ENCODE measurements at regions not wholly inside any gene's neighbourhood (a gene's known extent, or its start where the extent isn't known, plus 50 kb on each side); places are given as distances from the start of the nearest gene placed in this dataset.

- DNase-seq (ENCODE audit: missing footprints), result peak; percentile 77
- intact Hi-C loops (cut with DNase I), result loop anchor here (2.0 kb wide), 1 partner anchor 40 kb away; no protein-coding TSS in a partner anchor
- ATAC-seq, result peak; percentile 45
These were observed 223.4 kb upstream of the IL12A start for GRCh38 chr3:159765030-159765859.

GRCh38 chr3:159765860-159766294 lies 222.8 kb upstream of the IL12A start:
- ATAC-seq, result no peak

DNA sequence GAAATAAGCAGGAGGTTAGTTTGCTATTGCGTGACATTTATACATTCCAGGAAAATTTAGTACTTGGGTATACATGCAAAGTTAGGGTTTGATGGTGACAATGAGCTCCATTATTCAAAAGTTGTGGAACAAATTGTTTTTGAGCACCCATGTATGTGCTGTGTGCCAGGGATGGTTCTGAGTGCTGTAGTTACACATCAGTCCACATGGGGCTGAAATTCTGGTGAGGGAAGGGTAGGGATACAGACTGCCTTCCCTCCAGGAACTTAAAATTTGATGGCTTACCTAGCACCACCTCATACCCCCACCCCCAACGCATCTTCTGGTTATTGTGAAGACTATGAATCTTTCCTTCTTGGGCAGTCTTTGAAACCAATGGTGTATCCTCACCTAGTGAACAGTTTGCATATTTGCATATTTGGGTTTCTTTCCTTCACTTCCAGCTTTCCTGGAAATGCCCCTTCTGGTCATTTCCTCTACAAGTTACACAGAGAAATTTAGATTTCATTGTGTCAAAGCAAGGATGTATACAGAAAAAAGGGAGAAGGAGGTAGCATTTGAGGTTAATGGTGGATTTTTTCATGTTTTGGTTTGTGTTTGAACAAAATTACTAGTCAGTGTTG lies 222.0 kb upstream of the IL12A start:
- intact Hi-C loops (cut with DNase I), result no loop called here
- ATAC-seq, result no peak

More at GRCh38 chr3:159765860-159766294, 222.8 kb upstream of the IL12A start:
- DNase-seq (ENCODE audit: missing footprints), result no peak
- intact Hi-C loops (cut with DNase I), result loop anchor here (2.0 kb wide), 1 partner anchor 39 kb away; no protein-coding TSS in a partner anchor

DNA sequence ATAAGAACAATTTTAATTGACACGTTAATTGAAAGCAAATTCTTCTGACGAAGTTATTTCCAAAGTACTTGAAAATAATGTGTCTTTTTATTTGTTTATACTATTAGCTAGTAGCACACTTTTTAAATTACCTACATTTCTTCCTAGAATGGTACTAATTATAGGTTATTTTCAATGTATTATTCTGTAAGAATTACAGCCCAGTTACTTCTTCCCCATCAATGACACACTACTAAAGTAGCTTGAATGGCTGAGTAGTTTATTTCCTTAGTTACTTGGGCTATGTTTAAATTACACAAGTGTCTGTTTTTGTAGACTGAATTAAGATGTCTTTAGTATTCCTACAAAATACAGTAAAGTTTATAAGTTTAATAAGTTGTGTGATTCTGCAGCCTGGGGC lies 217.6 kb upstream of the IL12A start:
- intact Hi-C loops (cut with DNase I), result no loop called here
- ATAC-seq (no peak), DNase-seq (ENCODE audit: missing footprints) (no peak)

More for the DNA sequence above, 222.0 kb upstream of the IL12A start:
- DNase-seq (ENCODE audit: missing footprints), result no peak

DNA sequence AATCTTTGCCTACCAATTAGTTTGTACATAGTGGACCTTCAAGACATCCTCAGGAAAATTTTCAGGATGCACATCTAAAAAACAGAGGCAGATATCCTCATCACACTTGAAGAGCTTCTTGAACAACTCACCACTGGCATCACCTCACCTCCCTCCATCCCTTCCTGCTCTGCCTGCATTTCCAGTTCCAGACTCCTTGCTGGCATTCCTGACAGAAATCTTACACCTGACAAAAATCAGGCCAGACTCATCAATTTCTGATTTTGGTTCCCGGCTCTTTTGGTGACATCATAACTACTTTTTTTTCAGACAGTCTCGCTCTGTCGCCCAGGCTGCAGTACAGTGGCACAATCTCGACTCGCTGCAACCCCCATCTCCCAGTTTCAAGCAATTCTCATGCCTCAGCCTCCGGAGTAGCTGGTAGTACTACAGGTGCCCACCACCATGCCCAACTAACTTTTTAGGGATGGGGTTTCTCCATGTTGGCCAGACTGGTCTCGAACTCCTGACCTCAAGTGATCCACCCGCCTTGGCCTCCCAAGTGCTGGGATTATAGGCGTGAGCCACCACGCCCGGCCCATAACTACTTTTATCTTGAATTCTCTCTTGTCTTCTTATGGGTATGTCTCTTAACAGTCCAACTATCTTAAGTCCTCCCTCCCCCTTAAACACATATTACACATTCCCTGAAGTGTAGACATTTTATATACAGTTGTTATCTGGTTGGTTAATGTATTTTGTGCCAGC lies 216.6 kb upstream of the IL12A start:
- intact Hi-C loops (cut with DNase I), result no loop called here
- DNase-seq (ENCODE audit: missing footprints) (no peak), ATAC-seq (no peak)

GRCh38 chr3:159773706-159774105 lies 214.9 kb upstream of the IL12A start:
- ATAC-seq (no peak), DNase-seq (ENCODE audit: missing footprints) (no peak)
- intact Hi-C loops (cut with DNase I), result no loop called here

DNA sequence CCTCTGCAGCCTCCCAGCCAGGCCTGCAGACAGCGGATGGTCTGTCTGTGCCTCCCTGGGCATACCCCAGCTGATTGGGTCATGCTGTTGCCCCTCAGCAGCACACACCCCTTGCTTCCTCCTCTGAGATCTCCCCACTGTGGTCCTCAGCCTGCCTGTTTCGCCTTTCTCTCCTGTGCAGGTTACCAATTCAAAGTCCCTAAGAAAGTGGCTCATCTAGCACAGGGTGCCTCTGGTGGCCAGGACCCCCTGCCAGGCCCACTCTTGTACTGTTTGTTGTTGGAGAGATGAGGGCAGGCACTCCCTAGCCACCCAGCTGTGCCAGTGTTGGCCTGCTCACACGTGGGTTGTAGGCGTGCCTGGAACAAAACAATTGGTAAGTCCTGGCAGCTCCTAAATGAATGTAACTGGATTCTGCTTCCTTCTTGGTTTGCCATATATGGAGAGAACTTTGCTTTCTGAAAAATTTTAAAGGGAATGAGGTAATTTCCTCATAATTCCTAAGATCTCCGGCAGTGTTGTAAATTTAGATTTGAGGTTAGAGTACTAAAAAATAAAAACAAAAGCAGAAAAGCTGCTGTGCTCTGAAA lies 213.2 kb upstream of the IL12A start:
- peak; percentile 80 for ATAC-seq
- intact Hi-C loops (cut with DNase I), result no loop called here
- DNase-seq (ENCODE audit: missing footprints), result peak; percentile 77

DNA sequence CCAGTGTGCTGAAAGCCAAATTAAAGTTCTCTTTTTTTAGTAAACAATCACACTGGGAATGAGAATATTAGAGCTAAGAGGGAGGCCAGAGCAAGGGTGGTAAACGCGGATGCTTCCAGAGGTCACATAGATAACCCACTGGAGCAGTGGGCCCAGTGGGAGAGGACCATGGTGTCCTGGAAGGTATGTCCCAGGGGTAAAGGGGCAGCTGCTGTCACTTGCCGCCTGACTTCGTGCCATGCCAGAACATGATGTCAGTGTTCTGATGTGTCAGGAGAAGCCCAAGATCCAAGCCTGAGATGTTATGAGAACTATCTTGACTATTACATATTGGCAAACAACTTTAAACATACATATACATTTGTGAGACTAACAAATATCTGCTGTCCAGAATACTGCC lies 211.9 kb upstream of the IL12A start:
- ATAC-seq, result peak; percentile 80
- DNase-seq (ENCODE audit: missing footprints), result no peak
- intact Hi-C loops (cut with DNase I), result no loop called here

- no peak for ATAC-seq
- no peak for DNase-seq (ENCODE audit: missing footprints)
- intact Hi-C loops (cut with DNase I), result no loop called here
These were observed 208.8 kb upstream of the IL12A start for GRCh38 chr3:159779883-159780282.

DNA sequence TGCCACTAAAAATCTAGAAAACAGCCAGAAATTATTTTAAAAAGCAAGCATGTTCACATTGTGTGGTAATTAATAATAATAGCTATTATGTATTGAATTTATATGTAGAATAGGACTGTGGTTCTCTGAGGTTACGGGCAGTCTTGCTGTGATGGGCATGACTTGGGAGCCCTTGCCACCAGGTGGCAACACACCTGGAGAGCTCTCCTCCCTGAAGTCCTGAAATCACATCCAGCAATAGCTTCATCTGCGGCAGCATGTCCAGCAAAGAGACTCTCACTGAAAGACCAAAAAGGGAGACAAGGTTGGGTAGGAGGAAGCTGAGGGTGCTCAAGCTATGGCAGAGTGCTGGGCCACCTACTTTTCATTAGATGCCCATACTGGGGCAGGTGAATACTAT lies 206.8 kb upstream of the IL12A start:
- DNase-seq (ENCODE audit: missing footprints), result no peak
- no peak for ATAC-seq
- intact Hi-C loops (cut with DNase I), result no loop called here

DNA sequence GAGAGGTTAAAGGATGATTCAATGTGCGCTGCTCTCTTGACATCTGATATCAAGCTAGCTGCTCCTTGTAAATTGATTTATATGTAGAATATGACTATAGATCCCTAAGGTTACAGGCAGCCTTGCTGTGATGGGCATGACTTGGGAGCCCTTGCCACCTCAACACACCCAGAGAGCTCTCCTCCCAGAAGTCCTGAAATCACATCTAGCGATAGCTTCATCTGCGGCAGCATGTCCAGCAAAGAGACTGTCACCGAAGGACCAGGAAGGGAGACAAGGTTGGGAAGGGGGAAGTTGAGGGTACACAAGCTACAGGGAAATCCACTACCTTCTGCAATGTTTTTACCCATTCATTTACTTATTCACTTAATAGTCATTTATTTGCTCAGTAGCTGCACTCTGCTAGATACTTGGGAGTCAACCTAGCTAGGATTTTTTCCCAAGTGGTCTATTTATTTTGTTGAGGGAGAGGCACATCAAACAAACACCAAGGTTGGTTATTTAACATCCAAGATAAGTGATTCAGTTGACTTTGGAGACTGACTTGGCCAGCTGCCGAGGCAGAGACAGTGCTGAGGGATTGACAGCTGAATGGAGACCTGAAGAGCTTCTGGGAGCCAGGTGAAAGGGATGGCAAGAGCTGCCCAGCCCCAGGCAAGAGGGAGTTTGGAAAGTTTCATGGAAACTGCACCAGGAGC lies 205.8 kb upstream of the IL12A start:
- intact Hi-C loops (cut with DNase I), result no loop called here
- DNase-seq (ENCODE audit: missing footprints) (no peak), ATAC-seq (no peak)

- ATAC-seq, result no peak
- no peak for DNase-seq (ENCODE audit: missing footprints)
- intact Hi-C loops (cut with DNase I), result no loop called here
These were observed 204.6 kb upstream of the IL12A start for GRCh38 chr3:159783780-159784742.

- DNase-seq (ENCODE audit: missing footprints) (no peak), ATAC-seq (no peak)
- intact Hi-C loops (cut with DNase I), result no loop called here
These were observed 203.3 kb upstream of the IL12A start for GRCh38 chr3:159785273-159785708.

DNA sequence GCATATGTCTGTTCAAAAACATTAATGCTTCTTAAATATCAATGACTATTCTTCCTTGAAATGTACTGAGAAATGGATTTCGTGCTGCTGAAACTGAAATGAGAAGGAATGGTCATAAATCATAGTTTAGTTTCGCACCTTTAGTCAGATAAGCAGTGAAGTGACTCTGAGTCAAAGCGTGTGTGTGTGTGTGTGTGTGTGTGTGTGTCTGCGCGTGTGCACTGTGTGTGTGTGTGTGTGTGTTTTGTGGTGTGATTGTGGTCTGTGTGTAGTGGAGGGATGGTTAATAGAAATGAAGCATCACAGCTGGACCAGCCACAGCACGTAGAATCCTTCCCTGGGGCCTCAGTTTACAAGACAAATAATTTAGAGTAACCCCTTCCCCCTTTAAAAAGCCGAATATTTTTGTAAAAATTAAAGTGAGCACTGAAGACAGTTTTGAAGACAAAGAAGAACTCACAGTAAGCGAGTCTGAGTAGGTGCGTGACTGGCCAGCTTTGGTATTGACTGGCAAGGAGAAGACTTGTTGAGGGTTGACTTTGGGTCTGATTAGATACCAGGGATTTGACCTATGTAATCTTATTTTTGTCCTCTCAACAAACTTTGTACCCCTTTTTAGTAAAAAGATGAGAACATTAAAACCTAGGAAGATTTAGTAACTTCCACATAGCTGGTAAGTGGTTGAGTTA lies 202.0 kb upstream of the IL12A start:
- DNase-seq (ENCODE audit: missing footprints), result no peak
- intact Hi-C loops (cut with DNase I), result no loop called here
- no peak for ATAC-seq

- ATAC-seq (no peak), DNase-seq (ENCODE audit: missing footprints) (no peak)
- intact Hi-C loops (cut with DNase I), result no loop called here
These were observed 201.5 kb upstream of the IL12A start for GRCh38 chr3:159787178-159787574.

- DNase-seq (ENCODE audit: missing footprints) (no peak), ATAC-seq (peak; percentile 34)
- intact Hi-C loops (cut with DNase I), result no loop called here
These were observed 200.8 kb upstream of the IL12A start for GRCh38 chr3:159787794-159788205.

- DNase-seq (ENCODE audit: missing footprints) (no peak), ATAC-seq (no peak)
- intact Hi-C loops (cut with DNase I), result no loop called here
These were observed 200.3 kb upstream of the IL12A start for GRCh38 chr3:159788291-159788690.
